ENCODE measurements at regions not wholly inside any gene's neighbourhood (a gene's known extent, or its start where the extent isn't known, plus 50 kb on each side); places are given as distances from the start of the nearest gene placed in this dataset.

- no peak for DNase-seq
- TF ChIP-seq CTCF (IDR thresholded peaks at IDR 0.05; ENCODE audit: low read depth, low read length), result no peak
- no peaks in the 10 kb centered on the region for H3K27me3 ChIP-seq
- H3K36me3 ChIP-seq, result no peaks in the 10 kb centered on the region
- H3K4me1 ChIP-seq, result no peaks in the 10 kb centered on the region
- H3K9me3 ChIP-seq, result no peaks in the 10 kb centered on the region
- no peak overlapping the region for H3K4me3 ChIP-seq (ENCODE audit: low read depth, low read length)
These were observed 170.0 kb upstream of the PPARGC1A start for GRCh38 chr4:24059839-24060238.

- Histone ChIP-seq H3K27me3 (no peaks in the 10 kb centered on the region), H3K4me3 (ENCODE audit: low read depth, low read length) (no peak overlapping the region), H3K9me3 (no peaks in the 10 kb centered on the region), H3K36me3 (no peaks in the 10 kb centered on the region), H3K4me1 (no peaks in the 10 kb centered on the region)
- no peak for TF ChIP-seq CTCF (IDR thresholded peaks at IDR 0.05; ENCODE audit: low read depth, low read length)
- no peak for DNase-seq
These were observed 168.2 kb upstream of the PPARGC1A start for GRCh38 chr4:24057915-24058559.

- TF ChIP-seq CTCF (IDR thresholded peaks at IDR 0.05; ENCODE audit: low read depth, low read length), result no peak
- Histone ChIP-seq H3K9me3 (no peaks in the 10 kb centered on the region), H3K4me3 (ENCODE audit: low read depth, low read length) (no peak overlapping the region), H3K36me3 (no peaks in the 10 kb centered on the region), H3K27me3 (no peaks in the 10 kb centered on the region), H3K4me1 (no peaks in the 10 kb centered on the region)
- no peak for DNase-seq
These were observed 166.4 kb upstream of the PPARGC1A start for GRCh38 chr4:24056289-24056688.

GRCh38 chr4:24055623-24056022, 165.8 kb upstream of the PPARGC1A start:
- H3K27me3 ChIP-seq, result no peaks in the 10 kb centered on the region
- no peak overlapping the region for H3K4me3 ChIP-seq (ENCODE audit: low read depth, low read length)
- no peak for DNase-seq
- H3K36me3 ChIP-seq, result no peaks in the 10 kb centered on the region
- H3K9me3 ChIP-seq, result no peaks in the 10 kb centered on the region
- no peak for TF ChIP-seq CTCF (IDR thresholded peaks at IDR 0.05; ENCODE audit: low read depth, low read length)
- H3K4me1 ChIP-seq, result no peaks in the 10 kb centered on the region

- no peak for DNase-seq
- no peak overlapping the region for H3K4me3 ChIP-seq (ENCODE audit: low read depth, low read length)
- H3K27me3 ChIP-seq, result no peaks in the 10 kb centered on the region
- H3K9me3 ChIP-seq, result no peaks in the 10 kb centered on the region
- no peaks in the 10 kb centered on the region for H3K4me1 ChIP-seq
- TF ChIP-seq CTCF (IDR thresholded peaks at IDR 0.05; ENCODE audit: low read depth, low read length), result no peak
- no peaks in the 10 kb centered on the region for H3K36me3 ChIP-seq
These were observed 165.1 kb upstream of the PPARGC1A start for GRCh38 chr4:24054910-24055309.

GRCh38 chr4:24053934-24054333, 164.1 kb upstream of the PPARGC1A start:
- H3K27me3 ChIP-seq, result no peaks in the 10 kb centered on the region
- DNase-seq, result no peak
- TF ChIP-seq CTCF (IDR thresholded peaks at IDR 0.05; ENCODE audit: low read depth, low read length), result no peak
- no peaks in the 10 kb centered on the region for H3K4me1 ChIP-seq
- H3K9me3 ChIP-seq, result no peaks in the 10 kb centered on the region
- no peak overlapping the region for H3K4me3 ChIP-seq (ENCODE audit: low read depth, low read length)
- H3K36me3 ChIP-seq, result no peaks in the 10 kb centered on the region

Measured in BE2C (cell line).